Neural crest cell (in vitro differentiated cells): ENCODE measurements at regions not wholly inside any gene's neighbourhood (a gene's known extent, or its start where the extent isn't known, plus 50 kb on each side); places are given as distances from the start of the nearest gene placed in this dataset.

Experiments used
- DNase-seq: peaks from one replicate; pipeline ENCODE4 v3.0.0; 2021; ENCODE audit warnings: low read depth, mixed read lengths, low spot score
- H3K27ac Mint-ChIP-seq: one replicate; pipeline ENCODE4 v1.8.0; 2021; ENCODE audit warnings: mild to moderate bottlenecking, mixed read lengths; ENCODE audit not compliant: unreplicated experiment
- H3K27me3 Mint-ChIP-seq: 2 replicates; pipeline ENCODE4 v1.8.0; 2021; ENCODE audit warnings: low read depth, mild to moderate bottlenecking, mixed read lengths
- H3K36me3 Mint-ChIP-seq: 2 replicates; pipeline ENCODE4 v1.8.0; 2021; ENCODE audit warnings: low read depth, mild to moderate bottlenecking, mixed read lengths
- H3K4me1 Mint-ChIP-seq: 2 replicates; pipeline ENCODE4 v1.8.0; 2021; ENCODE audit warnings: mixed read lengths
- H3K4me3 Mint-ChIP-seq: one replicate; pipeline ENCODE4 v1.8.0; 2021; ENCODE audit warnings: mild to moderate bottlenecking, mixed read lengths
- H3K9me3 Mint-ChIP-seq: 2 replicates; pipeline ENCODE4 v1.8.0; 2021; ENCODE audit warnings: mixed read lengths
- TF ChIP-seq, protein P1 (sequence below): fragments of 200-600 bp; sonication (generic); conservative IDR thresholded peaks from 2 replicates; pipeline ENCODE4 v1.5.0; 2021; ENCODE audit warnings: antibody characterized with exemption, mild to moderate bottlenecking

DNA sequence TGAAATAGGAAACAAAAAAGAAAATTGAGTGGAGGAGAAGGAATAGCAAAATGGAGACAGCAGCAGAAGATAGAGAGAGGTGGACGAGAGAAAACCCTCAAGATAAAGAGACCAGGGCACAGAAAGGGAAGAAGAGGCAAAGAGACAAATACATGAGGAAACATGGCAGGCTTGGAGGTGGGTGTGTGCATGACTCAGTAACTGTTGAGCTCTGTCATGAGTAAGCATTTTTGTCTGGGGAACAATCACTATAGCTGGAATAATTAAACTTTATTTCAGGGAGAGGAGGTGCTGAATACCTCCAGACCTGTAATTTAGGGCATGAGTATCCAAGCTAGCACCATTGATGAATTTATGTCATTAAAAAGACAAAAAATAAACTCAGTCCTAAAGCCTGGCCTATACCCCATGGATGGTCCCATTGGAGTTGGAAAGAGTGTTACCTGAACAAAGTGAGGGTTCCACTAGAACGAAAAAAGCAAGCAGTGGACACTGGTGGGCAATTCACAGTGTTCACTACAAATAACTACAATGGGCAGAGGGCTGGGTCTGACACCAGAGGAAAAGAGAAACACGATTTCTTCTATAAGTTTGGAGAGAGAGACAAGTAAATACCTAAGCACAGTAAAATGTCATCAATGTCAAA lies 145.5 kb downstream of the ADCYAP1 start:
- Mint-ChIP-seq H3K4me1 (peaks cover 16% of the 10 kb centered on the region), H3K27ac (no peak overlapping the region), H3K4me3 (no peak overlapping the region), H3K27me3 (no peaks in the 10 kb centered on the region), H3K36me3 (no peaks in the 10 kb centered on the region), H3K9me3 (peaks cover 2% of the 10 kb centered on the region)
- TF ChIP-seq, protein P1, sequence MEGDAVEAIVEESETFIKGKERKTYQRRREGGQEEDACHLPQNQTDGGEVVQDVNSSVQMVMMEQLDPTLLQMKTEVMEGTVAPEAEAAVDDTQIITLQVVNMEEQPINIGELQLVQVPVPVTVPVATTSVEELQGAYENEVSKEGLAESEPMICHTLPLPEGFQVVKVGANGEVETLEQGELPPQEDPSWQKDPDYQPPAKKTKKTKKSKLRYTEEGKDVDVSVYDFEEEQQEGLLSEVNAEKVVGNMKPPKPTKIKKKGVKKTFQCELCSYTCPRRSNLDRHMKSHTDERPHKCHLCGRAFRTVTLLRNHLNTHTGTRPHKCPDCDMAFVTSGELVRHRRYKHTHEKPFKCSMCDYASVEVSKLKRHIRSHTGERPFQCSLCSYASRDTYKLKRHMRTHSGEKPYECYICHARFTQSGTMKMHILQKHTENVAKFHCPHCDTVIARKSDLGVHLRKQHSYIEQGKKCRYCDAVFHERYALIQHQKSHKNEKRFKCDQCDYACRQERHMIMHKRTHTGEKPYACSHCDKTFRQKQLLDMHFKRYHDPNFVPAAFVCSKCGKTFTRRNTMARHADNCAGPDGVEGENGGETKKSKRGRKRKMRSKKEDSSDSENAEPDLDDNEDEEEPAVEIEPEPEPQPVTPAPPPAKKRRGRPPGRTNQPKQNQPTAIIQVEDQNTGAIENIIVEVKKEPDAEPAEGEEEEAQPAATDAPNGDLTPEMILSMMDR: no peak
- DNase-seq: no peak

DNA sequence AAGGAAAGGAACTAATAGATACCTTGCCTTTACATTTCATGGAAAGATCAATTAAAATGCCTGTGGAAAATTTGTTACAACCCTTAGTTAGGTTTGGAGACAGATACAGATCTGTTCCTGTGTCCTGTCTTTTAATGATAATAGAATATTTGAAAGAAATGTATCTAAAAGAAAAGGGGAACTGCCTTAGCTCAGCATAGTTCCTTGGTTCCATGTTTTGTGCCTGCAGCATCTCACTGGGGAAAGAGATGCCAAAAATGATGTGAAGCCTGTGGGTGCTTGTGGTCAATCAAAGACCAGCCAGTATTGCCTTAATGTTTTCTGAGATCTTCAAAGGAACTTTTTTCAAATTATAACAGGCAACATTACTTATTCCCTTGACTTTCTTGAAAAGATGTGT lies 147.6 kb downstream of the ADCYAP1 start:
- TF ChIP-seq, protein P1: no peak
- peaks cover 4% of the 10 kb centered on the region for H3K36me3 Mint-ChIP-seq

DNA sequence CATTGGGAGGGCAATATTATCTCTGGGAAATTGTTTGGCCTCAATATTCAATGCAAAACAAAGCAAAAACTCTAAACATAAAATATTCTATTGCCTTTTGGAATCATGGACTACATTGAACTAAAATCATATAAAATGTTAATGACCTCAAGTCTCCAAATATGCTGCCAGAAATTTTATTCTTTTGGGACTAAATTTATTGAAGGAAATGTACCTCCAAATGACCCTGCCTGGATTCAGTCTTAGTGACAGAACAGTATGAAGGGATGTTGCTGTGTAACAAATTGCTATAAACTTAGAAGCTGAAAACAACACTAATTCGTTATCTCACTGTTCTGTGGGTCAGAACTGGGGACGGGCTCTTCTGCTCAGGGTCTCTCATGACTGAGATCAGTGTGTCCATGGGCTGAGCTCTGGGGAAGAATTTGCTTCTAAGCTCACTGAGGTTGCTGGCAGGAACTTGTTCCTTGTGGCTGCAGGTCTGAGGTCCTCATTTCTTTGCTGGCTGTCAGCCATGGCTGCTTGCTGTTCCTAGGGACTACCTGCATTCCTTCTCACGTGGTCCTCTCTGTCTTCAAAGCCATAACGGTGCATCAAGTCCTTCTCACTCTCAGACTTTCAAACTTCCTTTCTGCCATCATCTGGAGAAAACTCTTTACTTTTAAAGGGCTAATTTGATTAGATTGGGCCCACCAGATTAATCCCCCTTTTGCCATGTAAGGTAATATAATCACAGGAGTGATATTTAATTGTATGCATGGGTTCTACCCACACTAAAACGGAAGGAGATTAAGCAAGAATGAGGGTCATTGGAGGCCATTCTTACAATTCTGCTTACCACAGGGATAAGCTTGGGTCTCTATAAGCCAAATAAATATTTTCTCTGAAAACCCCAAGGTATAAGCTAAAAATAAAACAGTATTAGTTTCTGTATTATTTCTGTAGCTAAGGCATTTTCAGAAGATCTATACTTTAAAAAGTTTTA lies 149.0 kb downstream of the ADCYAP1 start:
- Mint-ChIP-seq H3K4me1 (no peaks in the 10 kb centered on the region), H3K27ac (no peak overlapping the region), H3K9me3 (peaks cover 5% of the 10 kb centered on the region), H3K36me3 (peaks cover 6% of the 10 kb centered on the region), H3K4me3 (no peak overlapping the region), H3K27me3 (no peaks in the 10 kb centered on the region)
- TF ChIP-seq, protein P1: no peak
- DNase-seq: no peak

More for the DNA sequence above, 147.6 kb downstream of the ADCYAP1 start:
- peaks cover 2% of the 10 kb centered on the region for H3K9me3 Mint-ChIP-seq
- no peak overlapping the region for H3K4me3 Mint-ChIP-seq
- no peaks in the 10 kb centered on the region for H3K27me3 Mint-ChIP-seq
- no peak for DNase-seq
- H3K27ac Mint-ChIP-seq: no peak overlapping the region
- peaks cover 7% of the 10 kb centered on the region for H3K4me1 Mint-ChIP-seq

DNA sequence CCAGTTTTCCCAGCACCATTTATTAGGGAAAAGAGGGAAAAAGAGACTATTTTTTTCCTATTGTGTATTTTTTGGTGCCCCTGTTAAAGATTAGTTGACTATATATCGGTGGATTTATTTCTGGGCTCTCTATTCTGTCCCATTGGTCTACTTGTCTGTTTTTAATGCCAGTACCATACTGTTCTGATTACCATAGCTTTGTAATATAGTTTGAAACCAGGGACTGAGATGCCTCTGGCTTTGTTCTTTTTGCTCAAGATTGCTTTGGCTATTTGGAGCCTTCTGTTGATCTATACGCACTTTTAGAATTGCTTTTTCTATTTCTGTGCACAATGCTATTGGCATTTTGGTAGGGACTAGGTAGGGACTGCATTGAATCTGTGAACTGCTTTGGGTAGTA lies 151.7 kb downstream of the ADCYAP1 start:
- Mint-ChIP-seq H3K4me3 (no peak overlapping the region), H3K27me3 (no peaks in the 10 kb centered on the region), H3K4me1 (no peaks in the 10 kb centered on the region), H3K27ac (no peak overlapping the region), H3K36me3 (peaks cover 12% of the 10 kb centered on the region), H3K9me3 (peaks cover 7% of the 10 kb centered on the region)
- TF ChIP-seq, protein P1: no peak
- DNase-seq: no peak

DNA sequence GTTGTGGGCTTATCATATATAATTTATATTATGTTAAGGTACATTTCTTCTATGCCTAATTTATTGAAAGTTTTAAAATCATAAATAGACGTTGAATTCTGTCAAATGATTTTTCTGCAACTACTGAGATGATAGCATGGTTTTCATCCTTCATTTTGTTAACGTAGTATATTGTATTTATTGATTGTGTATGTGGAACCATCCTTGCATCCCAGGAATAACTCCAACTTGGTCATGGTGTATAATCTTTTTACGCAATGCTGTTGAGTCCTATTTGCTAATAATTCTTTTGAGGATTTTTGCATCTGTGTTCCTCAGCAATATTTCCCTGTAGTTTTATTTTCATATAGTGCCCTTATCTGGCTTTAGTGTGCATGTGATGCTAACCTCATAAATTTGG lies 152.7 kb downstream of the ADCYAP1 start:
- Mint-ChIP-seq H3K27ac (no peak overlapping the region), H3K4me1 (no peaks in the 10 kb centered on the region), H3K27me3 (no peaks in the 10 kb centered on the region), H3K4me3 (no peak overlapping the region), H3K9me3 (peaks cover 6% of the 10 kb centered on the region), H3K36me3 (peaks cover 17% of the 10 kb centered on the region)
- no peak for DNase-seq
- TF ChIP-seq, protein P1: no peak
